ENCODE measurements at regions not wholly inside any gene's neighbourhood (a gene's known extent, or its start where the extent isn't known, plus 50 kb on each side); places are given as distances from the start of the nearest gene placed in this dataset.

- no peak overlapping the region for H3K4me3 ChIP-seq (ENCODE audit: low read length)
- Mint-ChIP-seq H3K27me3 (peaks cover 0 to 7% (median 4%) of the 10 kb centered on the region in 5 donors), H3K27ac (no peak overlapping the region), H3K4me3 (no peak overlapping the region), H3K4me1 (no peaks in the 10 kb centered on the region), H3K9me3 (peaks cover 0 to 4% (median 0%) of the 10 kb centered on the region in 11 donors), H3K36me3 (no peaks in the 10 kb centered on the region)
- ChIA-PET POLR2A (no interaction called here), CTCF (no interaction called here)
- intact Hi-C loops (cut with micrococcal nuclease): no loop called here
- no peaks in the 10 kb centered on the region for H3K27me3 ChIP-seq (ENCODE audit: control insufficient read depth in 2 of 2, insufficient read depth in 2 of 2, low read length in 2 of 2)
- no peaks in the 10 kb centered on the region for H3K4me1 ChIP-seq (ENCODE audit: control insufficient read depth in 2 of 2, insufficient read depth in 2 of 2, low read length in 2 of 2)
- H3K9me3 ChIP-seq (ENCODE audit: control insufficient read depth in 2 of 3, low read length in 3 of 3): no peaks in the 10 kb centered on the region
- ATAC-seq: no peak
- no peaks in the 10 kb centered on the region for H3K36me3 ChIP-seq (ENCODE audit: control insufficient read depth in 2 of 3, insufficient read depth in 3 of 3, low read length in 3 of 3)
- no peak overlapping the region for H3K27ac ChIP-seq (ENCODE audit: low read depth, low read length)
- no peak for DNase-seq
These were observed 328.3 kb downstream of the MFSD1 start for GRCh38 chr3:159130108-159130507.

GRCh38 chr3:159131376-159131775 is 329.5 kb downstream of the MFSD1 start:
- ChIA-PET CTCF (no interaction called here), POLR2A (no interaction called here)
- H3K27ac ChIP-seq (ENCODE audit: low read depth, low read length): no peak overlapping the region
- no peaks in the 10 kb centered on the region for H3K27me3 ChIP-seq (ENCODE audit: control insufficient read depth in 2 of 2, insufficient read depth in 2 of 2, low read length in 2 of 2)
- no peak overlapping the region for H3K4me3 ChIP-seq (ENCODE audit: low read length)
- ATAC-seq: no peak
- no peaks in the 10 kb centered on the region for H3K4me1 ChIP-seq (ENCODE audit: control insufficient read depth in 2 of 2, insufficient read depth in 2 of 2, low read length in 2 of 2)
- H3K4me3 Mint-ChIP-seq: no peak overlapping the region
- peaks cover 0 to 8% (median 0%) of the 10 kb centered on the region in 11 donors for H3K9me3 Mint-ChIP-seq
- no peaks in the 10 kb centered on the region for H3K9me3 ChIP-seq (ENCODE audit: control insufficient read depth in 2 of 3, low read length in 3 of 3)
- H3K36me3 ChIP-seq (ENCODE audit: control insufficient read depth in 2 of 3, insufficient read depth in 3 of 3, low read length in 3 of 3): no peaks in the 10 kb centered on the region
- no peak for DNase-seq
- peaks cover 0 to 7% (median 5%) of the 10 kb centered on the region in 5 donors for H3K27me3 Mint-ChIP-seq
- H3K27ac Mint-ChIP-seq: no peak overlapping the region
- H3K36me3 Mint-ChIP-seq: no peaks in the 10 kb centered on the region
- H3K4me1 Mint-ChIP-seq: no peaks in the 10 kb centered on the region
- intact Hi-C loops (cut with micrococcal nuclease): no loop called here

- DNase-seq (no peak), ATAC-seq (no peak)
- no peaks in the 10 kb centered on the region for H3K4me1 Mint-ChIP-seq
- no peaks in the 10 kb centered on the region for H3K4me1 ChIP-seq (ENCODE audit: control insufficient read depth in 2 of 2, insufficient read depth in 2 of 2, low read length in 2 of 2)
- H3K9me3 Mint-ChIP-seq: peaks cover 0 to 5% (median 0%) of the 10 kb centered on the region in 11 donors
- CTCF ChIA-PET: no interaction called here
- POLR2A ChIA-PET: no interaction called here
- no peak overlapping the region for H3K4me3 ChIP-seq (ENCODE audit: low read length)
- H3K27me3 Mint-ChIP-seq: peaks cover 0 to 5% (median 0%) of the 10 kb centered on the region in 5 donors
- no peak overlapping the region for H3K27ac Mint-ChIP-seq
- H3K4me3 Mint-ChIP-seq: no peak overlapping the region
- H3K27ac ChIP-seq (ENCODE audit: low read depth, low read length): no peak overlapping the region
- H3K27me3 ChIP-seq (ENCODE audit: control insufficient read depth in 2 of 2, insufficient read depth in 2 of 2, low read length in 2 of 2): no peaks in the 10 kb centered on the region
- H3K36me3 ChIP-seq (ENCODE audit: control insufficient read depth in 2 of 3, insufficient read depth in 3 of 3, low read length in 3 of 3): no peaks in the 10 kb centered on the region
- intact Hi-C loops (cut with micrococcal nuclease): no loop called here
- H3K36me3 Mint-ChIP-seq: no peaks in the 10 kb centered on the region
- H3K9me3 ChIP-seq (ENCODE audit: control insufficient read depth in 2 of 3, low read length in 3 of 3): no peaks in the 10 kb centered on the region
These were observed 336.1 kb downstream of the MFSD1 start for GRCh38 chr3:159137949-159138348.

DNA sequence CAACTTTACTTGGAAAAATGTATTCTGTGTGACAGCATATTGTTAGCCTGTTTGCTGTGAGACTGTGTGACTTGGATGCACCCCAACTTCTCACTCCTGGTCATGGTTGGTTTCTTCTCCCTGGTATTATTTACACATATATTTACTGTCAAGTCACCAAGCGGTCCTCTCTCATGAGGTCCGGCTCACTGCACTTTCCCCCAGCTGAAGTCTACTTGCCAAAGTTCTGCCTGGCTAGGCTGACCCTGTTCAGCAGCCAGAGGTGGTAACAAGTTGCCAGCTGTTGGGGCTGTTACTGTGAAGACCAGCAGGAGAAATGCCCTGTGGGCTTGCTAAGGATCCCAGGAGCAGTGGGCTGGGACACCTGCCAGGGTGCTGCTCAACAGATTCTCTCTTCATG is 337.5 kb downstream of the MFSD1 start:
- Mint-ChIP-seq H3K27ac (no peak overlapping the region), H3K27me3 (peaks cover 0 to 10% (median 6%) of the 10 kb centered on the region in 5 donors), H3K4me1 (no peaks in the 10 kb centered on the region), H3K36me3 (peaks cover 0 to 3% (median 0%) of the 10 kb centered on the region in 5 donors), H3K9me3 (peaks cover 0 to 7% (median 0%) of the 10 kb centered on the region in 11 donors), H3K4me3 (no peak overlapping the region)
- no peaks in the 10 kb centered on the region for H3K36me3 ChIP-seq (ENCODE audit: control insufficient read depth in 2 of 3, insufficient read depth in 3 of 3, low read length in 3 of 3)
- ATAC-seq (no peak), DNase-seq (no peak)
- H3K27ac ChIP-seq (ENCODE audit: low read depth, low read length): no peak overlapping the region
- no peaks in the 10 kb centered on the region for H3K4me1 ChIP-seq (ENCODE audit: control insufficient read depth in 2 of 2, insufficient read depth in 2 of 2, low read length in 2 of 2)
- H3K4me3 ChIP-seq (ENCODE audit: low read length): no peak overlapping the region
- ChIA-PET CTCF (no interaction called here), POLR2A (no interaction called here)
- no peaks in the 10 kb centered on the region for H3K9me3 ChIP-seq (ENCODE audit: control insufficient read depth in 2 of 3, low read length in 3 of 3)
- H3K27me3 ChIP-seq (ENCODE audit: control insufficient read depth in 2 of 2, insufficient read depth in 2 of 2, low read length in 2 of 2): no peaks in the 10 kb centered on the region
- intact Hi-C loops (cut with micrococcal nuclease): no loop called here

DNA sequence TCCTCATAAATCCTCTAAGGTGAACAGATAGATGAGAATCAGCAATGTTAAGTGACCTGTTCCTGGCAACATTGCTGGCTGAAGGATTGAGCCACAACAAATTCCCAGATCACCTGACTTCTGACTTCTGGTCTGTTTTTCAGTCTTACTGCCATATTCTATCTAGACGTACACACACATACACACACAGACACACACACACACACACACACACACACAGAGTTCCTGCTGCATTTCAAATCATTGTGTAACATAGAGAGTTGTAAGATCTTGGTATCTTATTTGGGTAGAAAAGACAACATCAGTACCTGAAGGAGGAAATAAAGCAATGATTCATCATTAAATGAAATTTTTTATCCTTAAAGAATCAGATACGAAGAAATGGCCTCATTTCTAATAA is 342.6 kb downstream of the MFSD1 start:
- no peaks in the 10 kb centered on the region for H3K9me3 ChIP-seq (ENCODE audit: control insufficient read depth in 2 of 3, low read length in 3 of 3)
- peaks cover 0 to 5% (median 0%) of the 10 kb centered on the region in 11 donors for H3K9me3 Mint-ChIP-seq

GRCh38 chr3:159144891-159145290 is 343.0 kb downstream of the MFSD1 start:
- Mint-ChIP-seq H3K27ac (no peak overlapping the region), H3K9me3 (peaks cover 0 to 5% (median 0%) of the 10 kb centered on the region in 11 donors), H3K36me3 (peaks cover 0 to 3% (median 0%) of the 10 kb centered on the region in 5 donors), H3K27me3 (peaks cover 0 to 9% (median 6%) of the 10 kb centered on the region in 5 donors), H3K4me3 (no peak overlapping the region), H3K4me1 (no peaks in the 10 kb centered on the region)
- Histone ChIP-seq H3K27ac (ENCODE audit: low read depth, low read length) (no peak overlapping the region), H3K9me3 (ENCODE audit: control insufficient read depth in 2 of 3, low read length in 3 of 3) (no peaks in the 10 kb centered on the region), H3K4me1 (ENCODE audit: control insufficient read depth in 2 of 2, insufficient read depth in 2 of 2, low read length in 2 of 2) (no peaks in the 10 kb centered on the region), H3K4me3 (ENCODE audit: low read length) (no peak overlapping the region), H3K36me3 (ENCODE audit: control insufficient read depth in 2 of 3, insufficient read depth in 3 of 3, low read length in 3 of 3) (no peaks in the 10 kb centered on the region), H3K27me3 (ENCODE audit: control insufficient read depth in 2 of 2, insufficient read depth in 2 of 2, low read length in 2 of 2) (no peaks in the 10 kb centered on the region)
- no peak for ATAC-seq
- ChIA-PET CTCF (no interaction called here), POLR2A (no interaction called here)
- intact Hi-C loops (cut with micrococcal nuclease): no loop called here
- no peak for DNase-seq

More for the DNA sequence above, 342.6 kb downstream of the MFSD1 start:
- Histone ChIP-seq H3K27me3 (ENCODE audit: control insufficient read depth in 2 of 2, insufficient read depth in 2 of 2, low read length in 2 of 2) (no peaks in the 10 kb centered on the region), H3K36me3 (ENCODE audit: control insufficient read depth in 2 of 3, insufficient read depth in 3 of 3, low read length in 3 of 3) (no peaks in the 10 kb centered on the region), H3K27ac (ENCODE audit: low read depth, low read length) (no peak overlapping the region), H3K4me3 (ENCODE audit: low read length) (no peak overlapping the region), H3K4me1 (ENCODE audit: control insufficient read depth in 2 of 2, insufficient read depth in 2 of 2, low read length in 2 of 2) (no peaks in the 10 kb centered on the region)
- intact Hi-C loops (cut with micrococcal nuclease): no loop called here
- H3K4me1 Mint-ChIP-seq: no peaks in the 10 kb centered on the region
- ChIA-PET CTCF (no interaction called here), POLR2A (no interaction called here)
- H3K4me3 Mint-ChIP-seq: no peak overlapping the region
- peaks cover 0 to 9% (median 6%) of the 10 kb centered on the region in 5 donors for H3K27me3 Mint-ChIP-seq
- ATAC-seq (no peak), DNase-seq (no peak)
- no peak overlapping the region for H3K27ac Mint-ChIP-seq
- peaks cover 0 to 3% (median 0%) of the 10 kb centered on the region in 5 donors for H3K36me3 Mint-ChIP-seq

DNA sequence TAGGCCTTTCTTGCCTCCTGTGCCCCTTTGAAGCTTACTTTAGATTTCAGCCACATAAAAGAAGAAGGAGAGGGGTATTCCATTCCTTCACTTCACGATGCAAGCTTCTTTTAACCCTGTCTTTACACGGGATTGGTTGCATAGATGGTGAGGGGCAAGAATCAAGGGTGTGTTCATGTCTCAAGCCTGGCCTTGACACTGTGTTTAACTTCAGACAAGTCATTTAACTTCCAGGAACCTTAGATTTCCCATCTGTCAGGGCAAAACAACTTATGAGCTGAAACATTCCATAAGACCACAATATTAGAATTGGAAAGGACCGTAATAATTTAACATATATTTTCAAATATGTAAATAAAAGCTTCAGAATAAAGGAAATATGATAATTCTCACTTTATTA is 344.5 kb downstream of the MFSD1 start:
- no peak overlapping the region for H3K27ac ChIP-seq (ENCODE audit: low read depth, low read length)
- intact Hi-C loops (cut with micrococcal nuclease): no loop called here
- ChIA-PET POLR2A (no interaction called here), CTCF (no interaction called here)
- H3K9me3 Mint-ChIP-seq: peaks cover 0 to 6% (median 0%) of the 10 kb centered on the region in 11 donors
- H3K36me3 ChIP-seq (ENCODE audit: control insufficient read depth in 2 of 3, insufficient read depth in 3 of 3, low read length in 3 of 3): no peaks in the 10 kb centered on the region
- H3K4me1 Mint-ChIP-seq: no peaks in the 10 kb centered on the region
- H3K4me1 ChIP-seq (ENCODE audit: control insufficient read depth in 2 of 2, insufficient read depth in 2 of 2, low read length in 2 of 2): no peaks in the 10 kb centered on the region
- H3K27ac Mint-ChIP-seq: no peak overlapping the region
- peaks cover 0 to 6% (median 5%) of the 10 kb centered on the region in 5 donors for H3K27me3 Mint-ChIP-seq
- no peaks in the 10 kb centered on the region for H3K27me3 ChIP-seq (ENCODE audit: control insufficient read depth in 2 of 2, insufficient read depth in 2 of 2, low read length in 2 of 2)
- no peak overlapping the region for H3K4me3 Mint-ChIP-seq
- no peak for DNase-seq
- no peak for ATAC-seq
- H3K36me3 Mint-ChIP-seq: peaks cover 0 to 3% (median 0%) of the 10 kb centered on the region in 5 donors
- H3K4me3 ChIP-seq (ENCODE audit: low read length): no peak overlapping the region
- no peaks in the 10 kb centered on the region for H3K9me3 ChIP-seq (ENCODE audit: control insufficient read depth in 2 of 3, low read length in 3 of 3)
